ENCODE measurements at regions not wholly inside any gene's neighbourhood (a gene's known extent, or its start where the extent isn't known, plus 50 kb on each side); places are given as distances from the start of the nearest gene placed in this dataset.

GRCh38 chr11:104301776-104302175 is 137.8 kb upstream of the PDGFD start:
- Histone ChIP-seq H3K27me3 (no peaks in the 10 kb centered on the region), H3K4me3 (no peak overlapping the region), H3K9me3 (no peaks in the 10 kb centered on the region), H3K36me3 (no peaks in the 10 kb centered on the region)
- DNase-seq = no peak

- DNase-seq = no peak
- Histone ChIP-seq H3K4me3 (no peak overlapping the region), H3K9me3 (no peaks in the 10 kb centered on the region), H3K27me3 (no peaks in the 10 kb centered on the region), H3K36me3 (no peaks in the 10 kb centered on the region)
These were observed 127.7 kb upstream of the PDGFD start for GRCh38 chr11:104291646-104292045.

GRCh38 chr11:104286129-104286528 is 122.2 kb upstream of the PDGFD start:
- Histone ChIP-seq H3K4me3 (no peak overlapping the region), H3K36me3 (no peaks in the 10 kb centered on the region), H3K9me3 (no peaks in the 10 kb centered on the region), H3K27me3 (no peaks in the 10 kb centered on the region)
- DNase-seq = no peak

- H3K36me3 ChIP-seq = no peaks in the 10 kb centered on the region
- H3K27me3 ChIP-seq = no peaks in the 10 kb centered on the region
- no peak overlapping the region for H3K4me3 ChIP-seq
- DNase-seq = no peak
- H3K9me3 ChIP-seq = no peaks in the 10 kb centered on the region
These were observed 115.6 kb upstream of the PDGFD start for GRCh38 chr11:104279587-104279986.

GRCh38 chr11:104275992-104276391 is 112.0 kb upstream of the PDGFD start:
- Histone ChIP-seq H3K9me3 (no peaks in the 10 kb centered on the region), H3K27me3 (no peaks in the 10 kb centered on the region), H3K36me3 (no peaks in the 10 kb centered on the region), H3K4me3 (no peak overlapping the region)
- DNase-seq = no peak

- no peak for DNase-seq
- Histone ChIP-seq H3K36me3 (no peaks in the 10 kb centered on the region), H3K9me3 (no peaks in the 10 kb centered on the region), H3K27me3 (no peaks in the 10 kb centered on the region), H3K4me3 (no peak overlapping the region)
These were observed 96.5 kb upstream of the PDGFD start for GRCh38 chr11:104260456-104260855.

- Histone ChIP-seq H3K27me3 (no peaks in the 10 kb centered on the region), H3K9me3 (no peaks in the 10 kb centered on the region), H3K36me3 (no peaks in the 10 kb centered on the region), H3K4me3 (no peak overlapping the region)
- DNase-seq = no peak
These were observed 95.2 kb upstream of the PDGFD start for GRCh38 chr11:104259121-104259610.

GRCh38 chr11:104256525-104256924 is 92.6 kb upstream of the PDGFD start:
- Histone ChIP-seq H3K9me3 (no peaks in the 10 kb centered on the region), H3K27me3 (no peaks in the 10 kb centered on the region), H3K36me3 (no peaks in the 10 kb centered on the region), H3K4me3 (no peak overlapping the region)
- no peak for DNase-seq

- peak; percentile 3 for DNase-seq
- Histone ChIP-seq H3K36me3 (no peaks in the 10 kb centered on the region), H3K4me3 (no peak overlapping the region), H3K27me3 (no peaks in the 10 kb centered on the region), H3K9me3 (no peaks in the 10 kb centered on the region)
These were observed 90.4 kb upstream of the PDGFD start for GRCh38 chr11:104254347-104254746.

- no peaks in the 10 kb centered on the region for H3K36me3 ChIP-seq
- no peaks in the 10 kb centered on the region for H3K9me3 ChIP-seq
- no peak overlapping the region for H3K4me3 ChIP-seq
- no peak for DNase-seq
- H3K27me3 ChIP-seq = no peaks in the 10 kb centered on the region
These were observed 82.6 kb upstream of the PDGFD start for GRCh38 chr11:104246590-104246989.

GRCh38 chr11:104238916-104239315 is 75.0 kb upstream of the PDGFD start:
- no peak for DNase-seq
- H3K27me3 ChIP-seq = no peaks in the 10 kb centered on the region
- H3K9me3 ChIP-seq = no peaks in the 10 kb centered on the region
- H3K4me3 ChIP-seq = no peak overlapping the region
- H3K36me3 ChIP-seq = no peaks in the 10 kb centered on the region

- no peak for DNase-seq
- Histone ChIP-seq H3K4me3 (no peak overlapping the region), H3K36me3 (no peaks in the 10 kb centered on the region), H3K27me3 (no peaks in the 10 kb centered on the region), H3K9me3 (no peaks in the 10 kb centered on the region)
These were observed 61.1 kb upstream of the PDGFD start for GRCh38 chr11:104225047-104225446.

- no peak for DNase-seq
- Histone ChIP-seq H3K4me3 (no peak overlapping the region), H3K9me3 (no peaks in the 10 kb centered on the region)
These were observed 58.5 kb upstream of the PDGFD start for GRCh38 chr11:104222464-104222863.

GRCh38 chr11:104221455-104221854 is 57.5 kb upstream of the PDGFD start:
- no peak for DNase-seq
- Histone ChIP-seq H3K9me3 (no peaks in the 10 kb centered on the region), H3K4me3 (no peak overlapping the region), H3K36me3 (no peaks in the 10 kb centered on the region), H3K27me3 (no peaks in the 10 kb centered on the region)

More at GRCh38 chr11:104222464-104222863, 58.5 kb upstream of the PDGFD start:
- H3K36me3 ChIP-seq = no peaks in the 10 kb centered on the region
- no peaks in the 10 kb centered on the region for H3K27me3 ChIP-seq

GRCh38 chr11:104219096-104219495 is 55.1 kb upstream of the PDGFD start:
- H3K4me3 ChIP-seq = no peak overlapping the region
- no peaks in the 10 kb centered on the region for H3K27me3 ChIP-seq
- no peaks in the 10 kb centered on the region for H3K36me3 ChIP-seq
- peak; percentile 36 for DNase-seq
- H3K9me3 ChIP-seq = no peaks in the 10 kb centered on the region

- Histone ChIP-seq H3K36me3 (no peaks in the 10 kb centered on the region), H3K4me3 (no peak overlapping the region), H3K9me3 (no peaks in the 10 kb centered on the region), H3K27me3 (no peaks in the 10 kb centered on the region)
- no peak for DNase-seq
These were observed 50.6 kb upstream of the PDGFD start for GRCh38 chr11:104214517-104214916.

All from MG63 (cell line).